ENCODE measurements at regions not wholly inside any gene's neighbourhood (a gene's known extent, or its start where the extent isn't known, plus 50 kb on each side); places are given as distances from the start of the nearest gene placed in this dataset.

DNA sequence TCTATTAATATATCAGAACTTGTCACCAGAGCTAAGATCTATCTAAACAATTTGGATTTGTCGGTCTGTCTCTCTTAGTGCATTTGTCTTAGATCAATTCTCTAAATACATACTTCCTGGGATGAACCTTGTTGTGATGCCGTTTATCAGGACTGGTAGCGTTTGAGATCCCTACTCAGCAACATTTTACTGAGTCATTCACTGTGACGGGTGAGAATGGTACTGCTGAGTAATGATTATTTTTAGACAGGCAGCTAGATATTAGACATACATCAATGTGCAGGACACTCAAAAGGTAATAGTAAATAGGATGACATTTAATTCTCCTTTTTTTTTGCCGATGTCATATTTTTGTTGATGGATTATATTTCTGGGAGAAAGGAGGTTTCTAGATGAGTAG lies 209.0 kb downstream of the CSNK1G3 start:
- Histone ChIP-seq H2BK20ac (ENCODE audit: low read length) (no peak overlapping the region), H3K56ac (replicated peaks; ENCODE audit: insufficient read length, low read depth, low read length) (no peak overlapping the region), H4K91ac (replicated peaks; ENCODE audit: insufficient read length, low read length) (no peak overlapping the region), H2AFZ (ENCODE audit: low read length) (no peak overlapping the region), H3K4me2 (ENCODE audit: insufficient read depth in 1 of 2, low read depth in 2 of 2, low read length in 2 of 2) (no peak overlapping the region), H3K14ac (ENCODE audit: insufficient read length) (no peak overlapping the region), H2BK15ac (ENCODE audit: low read length) (no peak overlapping the region), H3K79me2 (ENCODE audit: control insufficient read depth in 1 of 2, insufficient read depth in 2 of 2, low read length in 2 of 2) (no peaks in the 10 kb centered on the region), H3K23ac (ENCODE audit: insufficient read length) (no peak overlapping the region), H4K20me1 (replicated peaks in 1 of 2; ENCODE audit: control insufficient read depth in 1 of 2, insufficient read depth in 2 of 2, low read length in 2 of 2) (no peaks in the 10 kb centered on the region), H2AK5ac (ENCODE audit: low read depth, low read length) (no peak overlapping the region), H3K4me1 (replicated peaks in 1 of 4; ENCODE audit: control insufficient read depth in 3 of 4, insufficient read depth in 4 of 4, low read length in 3 of 4) (no peaks in the 10 kb centered on the region), H3K27ac (ENCODE audit: low read depth, low read length) (no peak overlapping the region), H3K9me3 (ENCODE audit: insufficient read depth in 2 of 2, low read depth in 1 of 2, low read length in 1 of 2) (no peaks in the 10 kb centered on the region), H3K23me2 (ENCODE audit: low read depth, low read length) (no peaks in the 10 kb centered on the region), H3K4me3 (ENCODE audit: extremely low read depth in 1 of 4, insufficient read depth in 2 of 4, low read depth in 3 of 4, low read length in 4 of 4) (no peak overlapping the region), H3K18ac (ENCODE audit: extremely low read depth, low read length) (no peak overlapping the region), H2BK5ac (ENCODE audit: low read depth, low read length) (no peak overlapping the region), H3K9ac (replicated peaks in 1 of 4; ENCODE audit: extremely low read depth in 1 of 4, low read depth in 3 of 4, low read length in 3 of 4) (no peak overlapping the region), H3K36me3 (ENCODE audit: control insufficient read depth in 2 of 4, insufficient read depth in 4 of 4, low read length in 3 of 4) (no peaks in the 10 kb centered on the region), H3K79me1 (ENCODE audit: low read depth, low read length) (no peaks in the 10 kb centered on the region), H4K5ac (ENCODE audit: insufficient read length, low read depth, low read length) (no peak overlapping the region), H3K4ac (replicated peaks; ENCODE audit: insufficient read length, low read depth, low read length) (no peak overlapping the region), H4K8ac (ENCODE audit: extremely low read depth, insufficient read depth, low read length) (no peak overlapping the region), H2BK12ac (ENCODE audit: low read depth, low read length) (no peak overlapping the region), H2BK120ac (replicated peaks; ENCODE audit: low read depth, low read length) (no peak overlapping the region), H3K27me3 (replicated peaks in 1 of 4; ENCODE audit: control insufficient read depth in 3 of 4, extremely low read depth in 1 of 4, insufficient read depth in 3 of 4, low read length in 3 of 4) (no peaks in the 10 kb centered on the region)
- FAIRE-seq (no peak), DNase-seq (ENCODE audit: low read depth in 1 of 2, low spot score in 2 of 2) (no peak)
- WGBS, 2 experiments (ENCODE audit: extremely low coverage in 1 of 2, insufficient coverage in 1 of 2, insufficient read length in 1 of 2, insufficient replicate concordance in 2 of 2, low coverage in 1 of 2, low lambda C conversion rate in 2 of 2, missing lambda C conversion rate in 1 of 2), result 93% methylated on average over 5 of the region's 5 CpGs; no CpG with 5 or more reads in 1 of the 2 experiments
- ChIA-PET CTCF (ENCODE audit: partially characterized antibody) (interaction anchor here (0.9 to 1.2 kb wide), 2 partner anchors 12 to 50 kb away, joined by 3 read pairs; no protein-coding TSS in a partner anchor), POLR2A (ENCODE audit: partially characterized antibody) (no interaction called here)
- TF ChIP-seq TCF12 (IDR thresholded peaks at IDR 0.05; ENCODE audit: low read depth, low read length) (no peak), EP300 (IDR thresholded peaks at IDR 0.05; ENCODE audit: borderline replicate concordance in 1 of 2, low read depth in 2 of 2, low read length in 2 of 2) (no peak), RXRA (IDR thresholded peaks at IDR 0.05; ENCODE audit: insufficient read depth, low read depth, low read length) (no peak), TAF7 (optimal IDR thresholded peaks at IDR 0.05; ENCODE audit: borderline replicate concordance, low read depth, low read length) (no peak), SUZ12 (IDR thresholded peaks at IDR 0.05; ENCODE audit: low read length) (no peak), EGR1 (IDR thresholded peaks at IDR 0.05; ENCODE audit: borderline replicate concordance, low read depth, low read length) (no peak), JUN (IDR thresholded peaks at IDR 0.05; ENCODE audit: low read depth, low read length) (no peak), ASH2L (IDR thresholded peaks at IDR 0.05; ENCODE audit: low read length) (no peak), POU5F1 (IDR thresholded peaks at IDR 0.05; ENCODE audit: low read depth, low read length) (no peak), CHD2 (IDR thresholded peaks at IDR 0.05; ENCODE audit: low read length) (no peak), GABPA (IDR thresholded peaks at IDR 0.05; ENCODE audit: borderline replicate concordance, insufficient read depth, low read length) (no peak), NANOG (IDR thresholded peaks at IDR 0.05; ENCODE audit: insufficient read depth, low read depth, low read length, poor library complexity, severe bottlenecking) (no peak), CTBP2 (IDR thresholded peaks at IDR 0.05; ENCODE audit: borderline replicate concordance, insufficient read depth, insufficient read length, low read length) (no peak), CREB1 (IDR thresholded peaks at IDR 0.05) (no peak)
- TF ChIP-seq, protein P1, sequence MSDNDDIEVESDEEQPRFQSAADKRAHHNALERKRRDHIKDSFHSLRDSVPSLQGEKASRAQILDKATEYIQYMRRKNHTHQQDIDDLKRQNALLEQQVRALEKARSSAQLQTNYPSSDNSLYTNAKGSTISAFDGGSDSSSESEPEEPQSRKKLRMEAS (IDR thresholded peaks at IDR 0.05), result no peak

Data from H1 (cell line).